ENCODE measurements at regions not wholly inside any gene's neighbourhood (a gene's known extent, or its start where the extent isn't known, plus 50 kb on each side); places are given as distances from the start of the nearest gene placed in this dataset.

- no peak for TF ChIP-seq CTCF (IDR thresholded peaks at IDR 0.05)
- TF ChIP-seq POLR2AphosphoS5 (IDR thresholded peaks at IDR 0.05) = no peak
These were observed 725.1 kb upstream of the CDH7 start for GRCh38 chr18:65025756-65026155.
